PFSK-1 (cell line): ENCODE measurements at regions not wholly inside any gene's neighbourhood (a gene's known extent, or its start where the extent isn't known, plus 50 kb on each side); places are given as distances from the start of the nearest gene placed in this dataset.

ENCODE experiments used
- FOXP2 ChIP-seq: optimal IDR thresholded peaks from 2 replicates; pipeline ENCODE3; 2011; ENCODE audit warnings: borderline replicate concordance, control low read depth, inconsistent platforms; ENCODE audit not compliant: insufficient read depth; ENCODE audit errors: extremely low read length, extremely low read depth
- POLR2AphosphoS5 ChIP-seq: IDR thresholded peaks from 2 replicates; pipeline ENCODE4 v1.6.1; 2012; ENCODE audit warnings: low read depth, mild to moderate bottlenecking, control low read depth, low read length, moderate library complexity
- SIN3A ChIP-seq: IDR thresholded peaks from 2 replicates; pipeline ENCODE4 v1.6.1; 2012; ENCODE audit warnings: mild to moderate bottlenecking, low read length, moderate library complexity, borderline replicate concordance; ENCODE audit not compliant: insufficient read depth
- TAF1 ChIP-seq: IDR thresholded peaks from 2 replicates; pipeline ENCODE4 v1.6.1; 2012; ENCODE audit warnings: low read length, control low read depth, borderline replicate concordance; ENCODE audit not compliant: insufficient read depth
- TF ChIP-seq, protein P1 (sequence below), 2 experiments: IDR thresholded peaks; 2 replicates each; pipeline versions ENCODE4 v1.6.1 to v1.8.0; 2011 to 2012; ENCODE audit warnings: low read depth in 2 of 2, low read length in 2 of 2, control low read depth in 1 of 2, inconsistent platforms in 1 of 2, mild to moderate bottlenecking in 1 of 2, moderate library complexity in 1 of 2; ENCODE audit not compliant: insufficient read depth in 1 of 2

DNA sequence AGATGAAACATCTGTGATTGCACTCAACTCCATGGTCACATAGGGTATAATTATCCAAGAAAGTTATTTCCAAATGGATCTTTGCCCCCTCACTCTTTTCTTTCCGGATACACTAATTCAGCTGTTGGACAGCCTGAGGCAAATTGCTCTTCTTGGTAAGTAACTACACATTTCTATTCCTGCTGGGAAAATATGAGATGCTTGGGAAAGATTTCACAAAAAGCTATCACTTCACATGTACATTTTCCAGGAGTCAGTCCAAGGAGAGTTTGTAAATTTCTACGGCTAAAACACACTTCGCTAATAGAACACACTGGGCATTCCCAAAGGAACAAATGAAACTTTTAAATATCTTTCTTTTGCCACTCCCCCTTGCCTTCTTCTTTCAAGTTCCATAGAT, 123.0 kb upstream of the GRIA1 start:
- no peak for TF ChIP-seq TAF1
- TF ChIP-seq POLR2AphosphoS5, result no peak
- TF ChIP-seq FOXP2, result no peak
- TF ChIP-seq, protein P1, sequence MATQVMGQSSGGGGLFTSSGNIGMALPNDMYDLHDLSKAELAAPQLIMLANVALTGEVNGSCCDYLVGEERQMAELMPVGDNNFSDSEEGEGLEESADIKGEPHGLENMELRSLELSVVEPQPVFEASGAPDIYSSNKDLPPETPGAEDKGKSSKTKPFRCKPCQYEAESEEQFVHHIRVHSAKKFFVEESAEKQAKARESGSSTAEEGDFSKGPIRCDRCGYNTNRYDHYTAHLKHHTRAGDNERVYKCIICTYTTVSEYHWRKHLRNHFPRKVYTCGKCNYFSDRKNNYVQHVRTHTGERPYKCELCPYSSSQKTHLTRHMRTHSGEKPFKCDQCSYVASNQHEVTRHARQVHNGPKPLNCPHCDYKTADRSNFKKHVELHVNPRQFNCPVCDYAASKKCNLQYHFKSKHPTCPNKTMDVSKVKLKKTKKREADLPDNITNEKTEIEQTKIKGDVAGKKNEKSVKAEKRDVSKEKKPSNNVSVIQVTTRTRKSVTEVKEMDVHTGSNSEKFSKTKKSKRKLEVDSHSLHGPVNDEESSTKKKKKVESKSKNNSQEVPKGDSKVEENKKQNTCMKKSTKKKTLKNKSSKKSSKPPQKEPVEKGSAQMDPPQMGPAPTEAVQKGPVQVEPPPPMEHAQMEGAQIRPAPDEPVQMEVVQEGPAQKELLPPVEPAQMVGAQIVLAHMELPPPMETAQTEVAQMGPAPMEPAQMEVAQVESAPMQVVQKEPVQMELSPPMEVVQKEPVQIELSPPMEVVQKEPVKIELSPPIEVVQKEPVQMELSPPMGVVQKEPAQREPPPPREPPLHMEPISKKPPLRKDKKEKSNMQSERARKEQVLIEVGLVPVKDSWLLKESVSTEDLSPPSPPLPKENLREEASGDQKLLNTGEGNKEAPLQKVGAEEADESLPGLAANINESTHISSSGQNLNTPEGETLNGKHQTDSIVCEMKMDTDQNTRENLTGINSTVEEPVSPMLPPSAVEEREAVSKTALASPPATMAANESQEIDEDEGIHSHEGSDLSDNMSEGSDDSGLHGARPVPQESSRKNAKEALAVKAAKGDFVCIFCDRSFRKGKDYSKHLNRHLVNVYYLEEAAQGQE (IDR thresholded peaks at IDR 0.05; ENCODE audit: insufficient read depth in 1 of 2, low read depth in 2 of 2, low read length in 2 of 2), result no peak
- no peak for TF ChIP-seq SIN3A
